B cell (primary cell): ENCODE measurements at regions not wholly inside any gene's neighbourhood (a gene's known extent, or its start where the extent isn't known, plus 50 kb on each side); places are given as distances from the start of the nearest gene placed in this dataset.

ENCODE experiments used
- EZH2 ChIP-seq: IDR thresholded peaks from 2 replicates; pipeline ENCODE4 v1.6.1; 2012; ENCODE audit warnings: borderline replicate concordance, low read depth, mild to moderate bottlenecking, moderate library complexity, low read length; ENCODE audit not compliant: insufficient read depth, poor library complexity, severe bottlenecking
- TF ChIP-seq, protein P1 (sequence below): fragments of 200-600 bp; IDR thresholded peaks from one replicate; pipeline ENCODE4 v1.8.0; 2022; ENCODE audit warnings: antibody characterized with exemption, mild to moderate bottlenecking

DNA sequence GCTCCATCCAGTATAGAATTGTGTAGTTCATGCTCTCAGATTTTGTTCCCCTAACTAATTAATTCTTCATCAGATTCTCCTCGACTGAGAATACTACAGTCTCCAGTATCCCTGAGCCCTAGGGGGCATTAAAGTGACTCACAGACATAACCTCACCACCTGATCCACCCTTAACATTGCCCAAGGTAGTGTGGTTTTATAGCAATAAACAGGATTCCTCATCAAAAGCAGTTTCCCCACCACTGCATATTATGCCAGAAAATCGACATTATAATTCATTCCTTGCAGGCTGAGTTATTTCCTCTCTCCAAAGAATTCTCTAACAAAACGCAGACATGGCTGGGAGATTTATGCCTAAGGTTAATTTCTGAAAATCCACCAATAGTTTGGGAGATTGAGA lies 1402.5 kb upstream of the CELF2 start:
- TF ChIP-seq, protein P1, sequence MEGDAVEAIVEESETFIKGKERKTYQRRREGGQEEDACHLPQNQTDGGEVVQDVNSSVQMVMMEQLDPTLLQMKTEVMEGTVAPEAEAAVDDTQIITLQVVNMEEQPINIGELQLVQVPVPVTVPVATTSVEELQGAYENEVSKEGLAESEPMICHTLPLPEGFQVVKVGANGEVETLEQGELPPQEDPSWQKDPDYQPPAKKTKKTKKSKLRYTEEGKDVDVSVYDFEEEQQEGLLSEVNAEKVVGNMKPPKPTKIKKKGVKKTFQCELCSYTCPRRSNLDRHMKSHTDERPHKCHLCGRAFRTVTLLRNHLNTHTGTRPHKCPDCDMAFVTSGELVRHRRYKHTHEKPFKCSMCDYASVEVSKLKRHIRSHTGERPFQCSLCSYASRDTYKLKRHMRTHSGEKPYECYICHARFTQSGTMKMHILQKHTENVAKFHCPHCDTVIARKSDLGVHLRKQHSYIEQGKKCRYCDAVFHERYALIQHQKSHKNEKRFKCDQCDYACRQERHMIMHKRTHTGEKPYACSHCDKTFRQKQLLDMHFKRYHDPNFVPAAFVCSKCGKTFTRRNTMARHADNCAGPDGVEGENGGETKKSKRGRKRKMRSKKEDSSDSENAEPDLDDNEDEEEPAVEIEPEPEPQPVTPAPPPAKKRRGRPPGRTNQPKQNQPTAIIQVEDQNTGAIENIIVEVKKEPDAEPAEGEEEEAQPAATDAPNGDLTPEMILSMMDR = no peak
- TF ChIP-seq EZH2 = no peak
